ENCODE measurements at regions not wholly inside any gene's neighbourhood (a gene's known extent, or its start where the extent isn't known, plus 50 kb on each side); places are given as distances from the start of the nearest gene placed in this dataset.

DNA sequence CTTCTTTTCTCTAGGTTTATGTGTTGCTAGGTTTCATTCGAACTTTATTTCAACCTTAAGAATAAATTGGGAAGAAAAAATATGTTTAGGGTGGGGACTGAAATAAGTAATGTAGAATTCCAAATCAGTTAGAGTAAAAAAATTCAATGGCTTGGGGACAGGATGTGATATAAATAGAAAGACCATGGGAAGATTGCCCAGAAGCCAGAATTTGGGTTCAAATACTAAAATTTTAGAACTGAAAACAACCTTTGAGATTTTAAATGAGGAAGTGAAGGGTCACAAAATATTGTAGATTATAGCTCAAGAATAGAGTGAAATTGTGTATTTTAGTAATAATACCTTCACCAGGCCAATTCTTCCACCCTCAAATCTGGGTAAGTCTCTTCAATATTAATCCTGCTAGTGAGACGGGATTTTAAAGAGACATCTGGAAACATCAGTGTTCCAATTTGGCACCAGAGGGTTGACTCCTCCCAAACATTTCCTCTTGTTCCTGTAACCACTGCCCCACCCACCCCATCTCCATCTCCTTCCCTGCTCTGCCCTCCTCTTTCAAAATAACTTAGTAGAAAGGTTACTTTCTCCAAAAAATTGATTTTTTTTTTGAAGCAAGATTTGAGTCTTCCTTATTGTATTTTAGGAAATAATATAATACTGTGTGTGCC, 51.3 kb upstream of the FAM3C start:
- no peak for DNase-seq

DNA sequence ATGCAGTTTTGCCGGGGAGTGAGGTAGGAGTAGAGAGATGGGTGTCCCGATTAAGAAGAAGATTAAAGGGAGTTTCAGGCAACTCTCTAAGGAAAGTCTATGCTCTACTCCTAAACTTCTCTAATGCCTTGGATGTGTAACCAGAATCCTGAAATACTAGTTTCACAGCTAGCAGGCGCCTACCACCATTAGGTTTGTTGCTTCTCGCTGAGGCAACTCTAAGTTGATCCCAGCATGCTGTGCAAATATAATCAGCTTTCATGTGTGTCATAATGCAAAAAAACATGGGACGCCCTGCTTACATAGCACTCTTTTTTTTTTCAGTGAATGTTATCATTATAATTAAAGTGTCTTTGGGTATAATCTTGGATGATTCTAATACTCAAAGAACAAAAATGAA, 50.4 kb upstream of the FAM3C start:
- no peak for DNase-seq

Measured in CD4-positive, alpha-beta T cell treated with Interleukin-15 for 1 hour (primary cell).